IMR-90 (cell line): ENCODE measurements at regions not wholly inside any gene's neighbourhood (a gene's known extent, or its start where the extent isn't known, plus 50 kb on each side); places are given as distances from the start of the nearest gene placed in this dataset.

Source experiments
- ATAC-seq: fragments of 200-7000 bp; cut with Tn5 transposase; 2 replicates; pipeline ENCODE4 v1.9.1; 2020; ENCODE audit warnings: low read depth, mild to moderate bottlenecking, moderate library complexity
- BruUV-seq: library from RNA; stranded (reverse); fragments of 400-500 nt; replicated peaks from 2 replicates; lab custom pipeline; 2021; lab: Mats Ljungman, UMichigan
- CTCF ChIA-PET: fragments of 300-600 bp; formaldehyde crosslinking; extraction: SDS; loops from one replicate; lab custom pipeline; 2021; ENCODE audit warnings: antibody characterized with exemption; lab: Yijun Ruan, JAX
- POLR2A ChIA-PET: fragments of 300-600 bp; sonication (Branson Sonifier 250); formaldehyde crosslinking; loops from one replicate; lab custom pipeline; 2022; ENCODE audit warnings: antibody characterized with exemption; ENCODE audit not compliant: unreplicated experiment; lab: Charles Lee
- DNase-seq: peaks from one replicate; pipeline ENCODE4 v3.0.0; 2013
- H2AFZ ChIP-seq: replicated peaks from 2 replicates; pipeline ENCODE3; 2013; ENCODE audit warnings: low read length, mild to moderate bottlenecking; ENCODE audit not compliant: poor library complexity
- H2AK5ac ChIP-seq: 2 replicates; pipeline ENCODE4 v1.6.1; 2013; ENCODE audit warnings: low read depth, low read length, inconsistent platforms
- H2AK9ac ChIP-seq: replicated peaks from 2 replicates; pipeline ENCODE3; 2013; ENCODE audit warnings: mild to moderate bottlenecking, low read depth, low read length, moderate library complexity; ENCODE audit not compliant: poor library complexity
- H2BK120ac ChIP-seq: 2 replicates; pipeline ENCODE4 v1.6.1; 2013; ENCODE audit warnings: low read depth, low read length, inconsistent platforms
- H2BK15ac ChIP-seq: 3 replicates; pipeline ENCODE4 v1.6.1; 2013; ENCODE audit warnings: low read depth, low read length, inconsistent platforms
- H2BK20ac ChIP-seq: 2 replicates; pipeline ENCODE4 v1.6.1; 2013; ENCODE audit warnings: low read depth, mild to moderate bottlenecking, inconsistent platforms, low read length, moderate library complexity
- H2BK5ac ChIP-seq: 2 replicates; pipeline ENCODE4 v1.6.1; 2013; ENCODE audit warnings: mild to moderate bottlenecking, low read depth, low read length, inconsistent platforms; ENCODE audit not compliant: poor library complexity, severe bottlenecking
- H3K14ac ChIP-seq: replicated peaks from 2 replicates; pipeline ENCODE4 v1.6.1; 2013; ENCODE audit warnings: low read depth, low read length, inconsistent platforms
- H3K18ac ChIP-seq: 2 replicates; pipeline ENCODE4 v1.6.1; 2013; ENCODE audit warnings: low read depth, low read length, control low read depth
- H3K23ac ChIP-seq: 2 replicates; pipeline ENCODE4 v1.6.1; 2013; ENCODE audit warnings: low read depth, low read length, inconsistent platforms
- H3K27ac ChIP-seq: 2 replicates; pipeline ENCODE4 v1.5.1; 2013; ENCODE audit warnings: mild to moderate bottlenecking, control low read depth, low read length; ENCODE audit not compliant: insufficient read depth
- H3K27me3 ChIP-seq: 2 replicates; pipeline ENCODE4 v1.6.1; 2013; ENCODE audit warnings: low read length; ENCODE audit not compliant: control insufficient read depth, insufficient read depth
- H3K36me3 ChIP-seq: 2 replicates; pipeline ENCODE4 v1.6.1; 2013; ENCODE audit warnings: low read length, mixed read lengths; ENCODE audit not compliant: control insufficient read depth, insufficient read depth
- H3K4ac ChIP-seq: 2 replicates; pipeline ENCODE4 v1.6.1; 2013; ENCODE audit warnings: low read depth, low read length, inconsistent platforms
- H3K4me1 ChIP-seq: 2 replicates; pipeline ENCODE4 v1.6.1; 2013; ENCODE audit warnings: low read length, mixed read lengths; ENCODE audit not compliant: control insufficient read depth, insufficient read depth
- H3K4me2 ChIP-seq: 2 replicates; pipeline ENCODE4 v1.6.1; 2013; ENCODE audit warnings: low read depth, mild to moderate bottlenecking, control low read depth, low read length, moderate library complexity
- H3K4me3 ChIP-seq: 2 replicates; pipeline ENCODE4 v1.5.1; 2013; ENCODE audit warnings: low read depth, mild to moderate bottlenecking, control low read depth, low read length, moderate library complexity; ENCODE audit not compliant: insufficient read depth
- H3K56ac ChIP-seq: 2 replicates; pipeline ENCODE4 v1.6.1; 2013; ENCODE audit warnings: low read length, inconsistent platforms; ENCODE audit not compliant: insufficient read depth; ENCODE audit errors: extremely low read depth
- H3K79me1 ChIP-seq, 2 experiments: 2 replicates each; pipeline ENCODE4 v1.6.1; 2013; ENCODE audit warnings: low read length in 2 of 2, inconsistent platforms in 1 of 2, low read depth in 1 of 2
- H3K9ac ChIP-seq: 2 replicates; pipeline ENCODE4 v1.6.1; 2013; ENCODE audit warnings: low read depth, low read length, control low read depth
- H3K9me1 ChIP-seq: 2 replicates; pipeline ENCODE4 v1.6.1; 2013; ENCODE audit warnings: low read length, inconsistent platforms; ENCODE audit not compliant: insufficient read depth
- H3K9me3 ChIP-seq: 2 replicates; pipeline ENCODE4 v1.6.1; 2013; ENCODE audit warnings: low read length; ENCODE audit not compliant: control insufficient read depth, insufficient read depth
- H4K20me1 ChIP-seq: 2 replicates; pipeline ENCODE4 v1.6.1; 2013; ENCODE audit warnings: low read length, inconsistent platforms; ENCODE audit not compliant: insufficient read depth
- H4K5ac ChIP-seq: 2 replicates; pipeline ENCODE4 v1.6.1; 2013; ENCODE audit warnings: mild to moderate bottlenecking, low read depth, low read length, control low read depth
- H4K8ac ChIP-seq, 2 experiments: 2 replicates each; pipeline ENCODE4 v1.6.1; 2013; ENCODE audit warnings: low read depth in 2 of 2, low read length in 2 of 2, control low read depth in 1 of 2, inconsistent platforms in 1 of 2
- H4K91ac ChIP-seq: 2 replicates; pipeline ENCODE4 v1.6.1; 2013; ENCODE audit warnings: low read depth, low read length, inconsistent platforms; ENCODE audit not compliant: insufficient read depth
- BHLHE40 ChIP-seq: fragments of 150-350 bp; IDR thresholded peaks from 2 replicates; pipeline ENCODE4 v1.6.1; 2016; ENCODE audit warnings: mild to moderate bottlenecking, low read depth, low read length
- CEBPB ChIP-seq: IDR thresholded peaks from 2 replicates; pipeline ENCODE4 v1.6.1; 2012; ENCODE audit warnings: low read depth, low read length, improper control_type of control experiment
- CHD1 ChIP-seq: IDR thresholded peaks from 2 replicates; pipeline ENCODE4 v1.6.1; 2012; ENCODE audit warnings: low read depth, low read length, improper control_type of control experiment
- CTCF ChIP-seq: conservative IDR thresholded peaks from 2 replicates; pipeline ENCODE4 v1.5.1; 2012; ENCODE audit warnings: mild to moderate bottlenecking, low read depth, low read length, improper control_type of control experiment
- FOS ChIP-seq: fragments of 150-350 bp; IDR thresholded peaks from 2 replicates; pipeline ENCODE4 v1.6.1; 2016; ENCODE audit warnings: low read depth, low read length
- MAFK ChIP-seq: IDR thresholded peaks from 2 replicates; pipeline ENCODE4 v1.6.1; 2012; ENCODE audit warnings: low read depth, low read length, improper control_type of control experiment
- MAZ ChIP-seq: IDR thresholded peaks from 2 replicates; pipeline ENCODE4 v1.6.1; 2012; ENCODE audit warnings: low read depth, mild to moderate bottlenecking, low read length, improper control_type of control experiment, moderate library complexity, borderline replicate concordance
- POLR2A ChIP-seq: IDR thresholded peaks from 2 replicates; pipeline ENCODE4 v1.6.1; 2012; ENCODE audit warnings: mild to moderate bottlenecking, low read depth, low read length
- RAD21 ChIP-seq: IDR thresholded peaks from 2 replicates; pipeline ENCODE4 v1.6.1; 2012; ENCODE audit warnings: low read length, improper control_type of control experiment
- RCOR1 ChIP-seq: IDR thresholded peaks from 2 replicates; pipeline ENCODE4 v1.6.1; 2012; ENCODE audit warnings: mild to moderate bottlenecking, low read length, improper control_type of control experiment; ENCODE audit not compliant: insufficient replicate concordance
- RFX5 ChIP-seq: IDR thresholded peaks from 2 replicates; pipeline ENCODE4 v1.8.0; 2012; ENCODE audit warnings: low read depth, mild to moderate bottlenecking, low read length, moderate library complexity
- SMC3 ChIP-seq: fragments of 150-350 bp; IDR thresholded peaks from 2 replicates; pipeline ENCODE4 v1.6.1; 2016; ENCODE audit warnings: low read depth, mild to moderate bottlenecking, antibody characterized with exemption, low read length, moderate library complexity
- WGBS, 2 experiments: methylation state at CpG; one replicate each; pipeline versions ENCODE4 v1.1.5 to v1.1.7; 2013; ENCODE audit warnings: missing lambda C conversion rate in 2 of 2; ENCODE audit not compliant: insufficient read length in 1 of 2; ENCODE audit errors: extremely low coverage in 2 of 2; 5-methylcytosine and 5-hydroxymethylcytosine counted together
- dilution Hi-C: fragments of 300-500 bp; cut with HindIII; formaldehyde crosslinking; loops from one replicate; pipeline ENCODE4 v1.14.3; 2018; ENCODE audit warnings: low sequenced_read_pairs; ENCODE audit not compliant: unreplicated experiment
- in situ Hi-C: fragments of 300-500 bp; cut with MboI; formaldehyde crosslinking; loops from 3 replicates; pipeline ENCODE4 v1.14.3; 2019; ENCODE audit warnings: low sequenced_read_pairs, inconsistent platforms, mixed read lengths
- intact Hi-C: fragments of 100-400 bp; cut with micrococcal nuclease; formaldehyde crosslinking; loops from 2 replicates; pipeline ENCODE4 v1.10.0; 2022

- dilution Hi-C loops: no loop called here
These were observed 58.2 kb upstream of the RPS23 start for GRCh38 chr5:82336226-82336958.

More at GRCh38 chr5:82336226-82336958, 58.2 kb upstream of the RPS23 start:
- H3K9me3 ChIP-seq: no peaks in the 10 kb centered on the region
- peaks cover 7% of the 10 kb centered on the region for H3K9me1 ChIP-seq
- peak overlapping the region; percentile 93 for H2BK5ac ChIP-seq
- DNase-seq: no peak
- POLR2A ChIA-PET: no interaction called here
- in situ Hi-C loops: no loop called here
- peak overlapping the region; percentile 7; the same call in 1 of the 2 replicates for H2AK5ac ChIP-seq
- H3K27me3 ChIP-seq: no peaks in the 10 kb centered on the region
- peak overlapping the region; percentile 42; the same call in 2 of the 3 replicates for H2BK15ac ChIP-seq
- CTCF ChIA-PET: interaction anchor here (0.6 kb wide), 1 partner anchor 23 kb away, joined by 3 read pairs; no protein-coding TSS in a partner anchor
- no peak overlapping the region for H3K9ac ChIP-seq
- WGBS, 2 experiments: no CpG with 5 or more reads among the region's 3 CpGs
- H3K18ac ChIP-seq: peak overlapping the region; percentile 80; the same call in 1 of the 2 replicates
- no TSS peak for BruUV-seq
- ATAC-seq: no peak
- H3K14ac ChIP-seq: peak overlapping the region; percentile 90
- H3K4ac ChIP-seq: peak overlapping the region; percentile 89; the same call in 1 of the 2 replicates
- peak overlapping the region; percentile 97 for H2BK120ac ChIP-seq
- peak overlapping the region; percentile 67 for H2BK20ac ChIP-seq
- no peaks in the 10 kb centered on the region; the same call in 1 of the 2 replicates for H4K20me1 ChIP-seq
- H3K4me1 ChIP-seq: peaks cover 18% of the 10 kb centered on the region
- H3K79me1 ChIP-seq: no peaks in the 10 kb centered on the region
- no peak for TF ChIP-seq BHLHE40
- TF ChIP-seq SMC3: no peak
- TF ChIP-seq FOS: no peak
- TF ChIP-seq POLR2A: no peak
- TF ChIP-seq RCOR1: no peak
- TF ChIP-seq MAFK: no peak
- TF ChIP-seq CEBPB: no peak
- no peak for TF ChIP-seq MAZ
- no peak for TF ChIP-seq CTCF
- TF ChIP-seq CHD1: no peak
- TF ChIP-seq RFX5: no peak
- no peak for TF ChIP-seq RAD21
- peak overlapping the region in 1 of 2 experiments; percentile 57; a peak in 2 of 4 replicates for H4K8ac ChIP-seq
- 0 out of 2 replicates have a peak overlapping the region, but pooled peaks have one; percentile 69 for H3K23ac ChIP-seq
- H3K4me2 ChIP-seq: no peak overlapping the region
- H3K27ac ChIP-seq: no peak overlapping the region
- H2AK9ac ChIP-seq: no peak overlapping the region
- no peak overlapping the region for H2AFZ ChIP-seq
- H4K91ac ChIP-seq: peak overlapping the region; percentile 37
- no peak overlapping the region for H3K56ac ChIP-seq
- no peaks in the 10 kb centered on the region for H3K36me3 ChIP-seq
- intact Hi-C loops: no loop called here
- peak overlapping the region; percentile 85; the same call in 1 of the 2 replicates for H4K5ac ChIP-seq
- no peak overlapping the region for H3K4me3 ChIP-seq
